ENCODE measurements at regions not wholly inside any gene's neighbourhood (a gene's known extent, or its start where the extent isn't known, plus 50 kb on each side); places are given as distances from the start of the nearest gene placed in this dataset.

DNA sequence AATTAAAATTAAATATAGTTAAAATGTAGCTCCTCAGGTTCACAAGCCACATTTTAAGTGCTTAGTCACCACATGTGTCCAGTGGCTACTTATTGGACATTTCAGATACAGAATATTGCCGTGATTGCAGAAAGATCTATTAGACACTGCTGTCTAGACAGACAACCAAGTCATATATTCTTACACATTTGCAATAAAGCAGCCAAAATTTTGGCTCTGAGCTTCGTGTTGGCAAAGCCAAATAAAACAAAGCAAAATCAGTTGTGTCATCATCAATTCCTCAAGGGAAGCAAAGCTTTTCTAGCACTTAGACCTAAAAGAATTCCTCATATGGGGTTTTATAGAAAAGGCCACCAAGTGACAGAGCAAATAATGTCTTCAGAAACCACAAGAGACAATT is 193.1 kb upstream of the LPP start:
- TF ChIP-seq MYC (IDR thresholded peaks at IDR 0.05; ENCODE audit: low read depth, low read length) (no peak), JUN (IDR thresholded peaks at IDR 0.05; ENCODE audit: borderline replicate concordance, insufficient read depth, insufficient read length, low read depth) (no peak)
